Stomach smooth muscle (tissue), 2 donors: ENCODE measurements at regions not wholly inside any gene's neighbourhood (a gene's known extent, or its start where the extent isn't known, plus 50 kb on each side); places are given as distances from the start of the nearest gene placed in this dataset.
"Not testable (repeated sequence)": the region's sequence is repeated elsewhere in the genome, so short reads cannot be mapped to it uniquely, and the experiment has no call there.

Experiments
- H3K27ac ChIP-seq: one replicate; pipeline ENCODE4 v1.7.0; 2013; ENCODE audit warnings: mild to moderate bottlenecking, low read length, inconsistent platforms
- H3K27me3 ChIP-seq, 2 donors: one replicate each; pipeline ENCODE4 v1.7.0; 2013; ENCODE audit warnings: low read length in 2 of 2; ENCODE audit not compliant: insufficient read depth in 2 of 2, control insufficient read depth in 1 of 2
- H3K36me3 ChIP-seq, 2 donors: one replicate each; pipeline ENCODE4 v1.7.0; 2013; ENCODE audit warnings: low read length in 2 of 2; ENCODE audit not compliant: control insufficient read depth in 2 of 2, insufficient read depth in 2 of 2
- H3K4me1 ChIP-seq: one replicate; pipeline ENCODE4 v1.7.0; 2013; ENCODE audit warnings: low read length; ENCODE audit not compliant: control insufficient read depth, insufficient read depth
- H3K4me3 ChIP-seq, 2 donors: one replicate each; pipeline ENCODE4 v1.7.0; 2013; ENCODE audit warnings: low read length in 2 of 2
- H3K9ac ChIP-seq, 2 donors: one replicate each; pipeline ENCODE4 v1.7.0; 2013; ENCODE audit warnings: low read length in 2 of 2, mild to moderate bottlenecking in 1 of 2
- H3K9me3 ChIP-seq, 2 donors: one replicate each; pipeline ENCODE4 v1.7.0; 2013; ENCODE audit warnings: low read length in 2 of 2; ENCODE audit not compliant: control insufficient read depth in 2 of 2
- donor health status: healthy.
- donor health status: Pancreatic carcinoma.

- Histone ChIP-seq H3K9ac (no peak overlapping the region), H3K36me3 (no peaks in the 10 kb centered on the region), H3K4me3 (no peak overlapping the region), H3K9me3 (no peaks in the 10 kb centered on the region), H3K4me1 (no peaks in the 10 kb centered on the region), H3K27me3 (peaks cover 2 to 5% of the 10 kb centered on the region in 2 donors), H3K27ac (no peak overlapping the region)
These were observed 56.4 kb downstream of the FOXF2 start for GRCh38 chr6:1445650-1446330.

- H3K36me3 ChIP-seq, result no peaks in the 10 kb centered on the region
- no peak overlapping the region for H3K4me3 ChIP-seq
- H3K9ac ChIP-seq, result no peak overlapping the region
- H3K9me3 ChIP-seq, result peaks cover 3 to 6% of the 10 kb centered on the region in 2 donors
- H3K27ac ChIP-seq, result no peak overlapping the region
- no peaks in the 10 kb centered on the region for H3K4me1 ChIP-seq
- H3K27me3 ChIP-seq, result peaks cover 2 to 5% of the 10 kb centered on the region in 2 donors
These were observed 60.5 kb downstream of the FOXF2 start for GRCh38 chr6:1449896-1450295.

GRCh38 chr6:1453024-1453423 lies 63.6 kb downstream of the FOXF2 start:
- H3K4me3 ChIP-seq, result no peak overlapping the region
- peaks cover 2 to 5% of the 10 kb centered on the region in 2 donors for H3K27me3 ChIP-seq
- H3K36me3 ChIP-seq, result no peaks in the 10 kb centered on the region
- no peak overlapping the region for H3K9ac ChIP-seq
- no peak overlapping the region for H3K27ac ChIP-seq
- H3K9me3 ChIP-seq, result peaks cover 3 to 6% of the 10 kb centered on the region in 2 donors
- H3K4me1 ChIP-seq, result no peaks in the 10 kb centered on the region

GRCh38 chr6:1456816-1457215 lies 67.4 kb downstream of the FOXF2 start:
- not testable (repeated sequence) for H3K9ac ChIP-seq, H3K4me1 ChIP-seq, H3K27me3 ChIP-seq, H3K4me3 ChIP-seq, H3K36me3 ChIP-seq, H3K9me3 ChIP-seq, H3K27ac ChIP-seq

- H3K27me3 ChIP-seq, result no peaks in the 10 kb centered on the region
- H3K9me3 ChIP-seq, result no peaks in the 10 kb centered on the region
- no peak overlapping the region for H3K9ac ChIP-seq
- H3K4me1 ChIP-seq, result no peaks in the 10 kb centered on the region
- H3K36me3 ChIP-seq, result no peaks in the 10 kb centered on the region
- H3K4me3 ChIP-seq, result no peak overlapping the region
- H3K27ac ChIP-seq, result no peak overlapping the region
These were observed 71.8 kb downstream of the FOXF2 start for GRCh38 chr6:1461207-1461606.

- no peak overlapping the region for H3K9ac ChIP-seq
- no peak overlapping the region for H3K4me3 ChIP-seq
- H3K27ac ChIP-seq, result no peak overlapping the region
- H3K9me3 ChIP-seq, result no peaks in the 10 kb centered on the region
- H3K27me3 ChIP-seq, result no peaks in the 10 kb centered on the region
- no peaks in the 10 kb centered on the region for H3K4me1 ChIP-seq
- no peaks in the 10 kb centered on the region for H3K36me3 ChIP-seq
These were observed 72.4 kb downstream of the FOXF2 start for GRCh38 chr6:1461736-1462135.

- no peak overlapping the region for H3K9ac ChIP-seq
- H3K27ac ChIP-seq, result no peak overlapping the region
- H3K9me3 ChIP-seq, result no peaks in the 10 kb centered on the region
- no peaks in the 10 kb centered on the region for H3K4me1 ChIP-seq
- H3K36me3 ChIP-seq, result no peaks in the 10 kb centered on the region
- H3K27me3 ChIP-seq, result no peaks in the 10 kb centered on the region
- no peak overlapping the region for H3K4me3 ChIP-seq
These were observed 73.9 kb downstream of the FOXF2 start for GRCh38 chr6:1463275-1463674.

- no peaks in the 10 kb centered on the region for H3K27me3 ChIP-seq
- H3K9me3 ChIP-seq, result no peaks in the 10 kb centered on the region
- H3K4me3 ChIP-seq, result no peak overlapping the region
- no peak overlapping the region for H3K9ac ChIP-seq
- no peaks in the 10 kb centered on the region for H3K4me1 ChIP-seq
- H3K27ac ChIP-seq, result no peak overlapping the region
- no peaks in the 10 kb centered on the region for H3K36me3 ChIP-seq
These were observed 74.5 kb downstream of the FOXF2 start for GRCh38 chr6:1463751-1464426.

GRCh38 chr6:1464781-1465370 lies 75.5 kb downstream of the FOXF2 start:
- H3K36me3 ChIP-seq, result no peaks in the 10 kb centered on the region
- H3K9ac ChIP-seq, result no peak overlapping the region
- H3K4me3 ChIP-seq, result no peak overlapping the region
- no peaks in the 10 kb centered on the region for H3K9me3 ChIP-seq
- no peaks in the 10 kb centered on the region for H3K27me3 ChIP-seq
- no peak overlapping the region for H3K27ac ChIP-seq
- no peaks in the 10 kb centered on the region for H3K4me1 ChIP-seq

- no peaks in the 10 kb centered on the region for H3K4me1 ChIP-seq
- H3K4me3 ChIP-seq, result no peak overlapping the region
- peaks cover 3 to 7% of the 10 kb centered on the region in 2 donors for H3K27me3 ChIP-seq
- H3K9me3 ChIP-seq, result no peaks in the 10 kb centered on the region
- no peaks in the 10 kb centered on the region for H3K36me3 ChIP-seq
- H3K27ac ChIP-seq, result no peak overlapping the region
- no peak overlapping the region for H3K9ac ChIP-seq
These were observed 78.8 kb downstream of the FOXF2 start for GRCh38 chr6:1468126-1468525.

GRCh38 chr6:1470040-1470439 lies 80.7 kb downstream of the FOXF2 start:
- no peaks in the 10 kb centered on the region for H3K9me3 ChIP-seq
- peaks cover 3 to 7% of the 10 kb centered on the region in 2 donors for H3K27me3 ChIP-seq
- H3K27ac ChIP-seq, result no peak overlapping the region
- H3K36me3 ChIP-seq, result no peaks in the 10 kb centered on the region
- H3K4me3 ChIP-seq, result no peak overlapping the region
- H3K9ac ChIP-seq, result no peak overlapping the region
- H3K4me1 ChIP-seq, result no peaks in the 10 kb centered on the region
